ENCODE measurements at regions not wholly inside any gene's neighbourhood (a gene's known extent, or its start where the extent isn't known, plus 50 kb on each side); places are given as distances from the start of the nearest gene placed in this dataset.
A peak's percentile ranks its signal among the peaks of the same experiment; 100 is the strongest.

GRCh38 chr11:115724666-115725065 lies 220.5 kb upstream of the CADM1 start:
- ChIA-PET POLR2A (no interaction called here), CTCF (no interaction called here)
- peaks cover 6% of the 10 kb centered on the region for H3K9me3 ChIP-seq (ENCODE audit: control insufficient read depth, insufficient read depth, low read depth, low read length)
- H3K27ac ChIP-seq (ENCODE audit: low read length), result no peak overlapping the region
- H3K27me3 ChIP-seq (ENCODE audit: control insufficient read depth, insufficient read depth, low read length), result 0 out of 2 replicates have a peak, but pooled peaks cover 2% of the 10 kb centered on the region
- intact Hi-C loops (cut with micrococcal nuclease; ENCODE audit: unreplicated experiment), result no loop called here
- ATAC-seq (peak; percentile 42; the same call in 1 of the 2 replicates), DNase-seq (ENCODE audit: low read depth, low spot score) (no peak)
- BruUV-seq (replicated peaks), result no TSS peak
- H3K36me3 ChIP-seq (ENCODE audit: control insufficient read depth, insufficient read depth, low read length), result no peaks in the 10 kb centered on the region
- no peaks in the 10 kb centered on the region for H3K4me1 ChIP-seq (ENCODE audit: control insufficient read depth, insufficient read depth, low read length)
- H3K4me3 ChIP-seq (ENCODE audit: low read depth in 2 of 2, low read length in 2 of 2), result no peak overlapping the region
- TF ChIP-seq SIN3A (IDR thresholded peaks at IDR 0.05; ENCODE audit: borderline replicate concordance, insufficient read depth, low read depth, low read length) (no peak), TCF7L2 (IDR thresholded peaks at IDR 0.05; ENCODE audit: low read depth, low read length) (no peak), REST (IDR thresholded peaks at IDR 0.05; ENCODE audit: insufficient read depth in 1 of 2, low read depth in 2 of 2, low read length in 1 of 2) (no peak)
- in situ Hi-C loops (cut with HindIII; ENCODE audit: low pct_unique_long_range_greater_than_20kb, low sequenced_read_pairs), result no loop called here

DNA sequence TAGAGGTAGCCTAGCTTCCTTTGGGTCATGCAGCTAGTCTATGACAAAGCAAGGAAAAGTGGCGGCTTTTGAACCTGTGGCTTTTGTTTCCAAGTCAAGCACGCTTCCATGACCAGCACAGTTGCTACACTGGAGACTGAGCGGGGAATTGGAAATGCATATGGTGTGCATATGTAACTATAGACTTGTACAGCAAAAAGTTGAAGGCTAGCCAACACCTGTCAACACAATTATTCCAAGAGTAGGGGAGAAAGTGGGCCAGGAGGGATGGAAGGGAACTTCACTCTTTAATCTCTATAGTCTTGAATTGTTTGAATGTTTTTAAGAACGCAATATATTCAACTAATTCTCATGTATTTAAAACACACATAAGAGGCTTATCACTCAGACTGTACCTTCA lies 218.5 kb upstream of the CADM1 start:
- POLR2A ChIA-PET, result no interaction called here
- BruUV-seq (replicated peaks), result no TSS peak
- Histone ChIP-seq H3K4me3 (ENCODE audit: low read depth in 2 of 2, low read length in 2 of 2) (no peak overlapping the region), H3K36me3 (ENCODE audit: control insufficient read depth, insufficient read depth, low read length) (no peaks in the 10 kb centered on the region), H3K4me1 (ENCODE audit: control insufficient read depth, insufficient read depth, low read length) (no peaks in the 10 kb centered on the region), H3K9me3 (ENCODE audit: control insufficient read depth, insufficient read depth, low read depth, low read length) (peaks cover 6% of the 10 kb centered on the region), H3K27me3 (ENCODE audit: control insufficient read depth, insufficient read depth, low read length) (0 out of 2 replicates have a peak, but pooled peaks cover 2% of the 10 kb centered on the region), H3K27ac (ENCODE audit: low read length) (no peak overlapping the region)
- ATAC-seq (no peak), DNase-seq (ENCODE audit: low read depth, low spot score) (no peak)
- in situ Hi-C loops (cut with HindIII; ENCODE audit: low pct_unique_long_range_greater_than_20kb, low sequenced_read_pairs), result no loop called here
- intact Hi-C loops (cut with micrococcal nuclease; ENCODE audit: unreplicated experiment), result no loop called here
- CTCF ChIA-PET, result no interaction called here
- no peak for TF ChIP-seq TCF7L2 (IDR thresholded peaks at IDR 0.05; ENCODE audit: low read depth, low read length)
- no peak for TF ChIP-seq POLR2AphosphoS5 (IDR thresholded peaks at IDR 0.05; ENCODE audit: low read depth, low read length)
- no peak for TF ChIP-seq CTCF (IDR thresholded peaks at IDR 0.05)
- no peak for TF ChIP-seq SIN3A (IDR thresholded peaks at IDR 0.05; ENCODE audit: borderline replicate concordance, insufficient read depth, low read depth, low read length)
- TF ChIP-seq REST (IDR thresholded peaks at IDR 0.05; ENCODE audit: insufficient read depth in 1 of 2, low read depth in 2 of 2, low read length in 1 of 2), result no peak
